HCT116 (cell line): ENCODE measurements at regions not wholly inside any gene's neighbourhood (a gene's known extent, or its start where the extent isn't known, plus 50 kb on each side); places are given as distances from the start of the nearest gene placed in this dataset.

Source experiments
- ATAC-seq: fragments of 200-7000 bp; cut with Tn5 transposase; 2 replicates; pipeline ENCODE4 v1.9.1; 2020; ENCODE audit warnings: mild to moderate bottlenecking, moderate library complexity
- BruUV-seq: library from RNA; stranded (reverse); fragments of 400-500 nt; replicated peaks from 2 replicates; lab custom pipeline; 2021; lab: Mats Ljungman, UMichigan
- CTCF ChIA-PET: fragments of 300-600 bp; sonication (Branson Sonifier 250); formaldehyde crosslinking; loops from one replicate; lab custom pipeline; 2021; ENCODE audit warnings: antibody characterized with exemption; lab: Charles Lee
- POLR2A ChIA-PET: fragments of 300-600, 350-600 bp; sonication (Branson Sonifier 250); formaldehyde crosslinking; loops from one replicate; lab custom pipeline; 2021; ENCODE audit warnings: antibody characterized with exemption; lab: Charles Lee
- RAD21 ChIA-PET, 2 experiments: fragments of 300-600 bp; sonication (Branson Sonifier 250); formaldehyde crosslinking; loops; one replicate each; lab custom pipeline; 2023; ENCODE audit warnings: low total read pairs in 2 of 2; ENCODE audit not compliant: uncharacterized antibody in 2 of 2, unreplicated experiment in 2 of 2, low non-redundant PET in 1 of 2; lab: Charles Lee
- DNase-seq: peaks from one replicate; pipeline ENCODE4 v3.0.0-alpha.2; 2010; ENCODE audit warnings: low read depth, low spot score
- H2AFZ ChIP-seq: fragments of 200-600 bp; shearing (Covaris generic), sonication (generic); 2 replicates; pipeline ENCODE4 v1.6.1; 2017; ENCODE audit warnings: low read depth, mixed run types, mixed read lengths, antibody characterized with exemption, low read length; ENCODE audit not compliant: poor library complexity, severe bottlenecking
- H3K27ac ChIP-seq: 2 replicates; pipeline ENCODE4 v1.5.1; 2012; ENCODE audit warnings: low read depth, low read length
- H3K27me3 ChIP-seq: fragments of 200-600 bp; sonication (generic); 2 replicates; pipeline ENCODE4 v1.6.1; 2016; ENCODE audit warnings: mixed run types, low read length, mixed read lengths; ENCODE audit not compliant: insufficient read depth
- H3K36me3 ChIP-seq, 2 experiments: fragments of 200-500 bp in 1 of 2; fragments of 200-600 bp in 1 of 2; sonication (Bioruptor generic) in 1 of 2; sonication (generic) in 1 of 2; 2 replicates each; pipeline versions ENCODE4 v1.5.1 to v1.6.1; 2014 to 2016; ENCODE audit warnings: low read length in 2 of 2, inconsistent platforms in 1 of 2, mixed read lengths in 1 of 2, mixed run types in 1 of 2; ENCODE audit not compliant: insufficient read depth in 2 of 2, control insufficient read depth in 1 of 2
- H3K4me1 ChIP-seq, 2 experiments: fragments of 200-600 bp in 1 of 2; sonication (generic) in 1 of 2; 2 replicates each; pipeline versions ENCODE4 v1.5.1 to v1.6.1; 2012 to 2017; ENCODE audit warnings: low read length in 2 of 2, inconsistent platforms in 1 of 2, mild to moderate bottlenecking in 1 of 2, mixed read lengths in 1 of 2, mixed run types in 1 of 2, moderate library complexity in 1 of 2; ENCODE audit not compliant: insufficient read depth in 2 of 2, control insufficient read depth in 1 of 2
- H3K4me2 ChIP-seq: fragments of 200-600 bp; sonication (generic); 2 replicates; pipeline ENCODE4 v1.6.1; 2017; ENCODE audit warnings: mixed run types, low read length, mixed read lengths
- H3K4me3 ChIP-seq, 2 experiments: fragments of 200-600 bp in 1 of 2; sonication (generic) in 1 of 2; replicated peaks in 1 of 2; 2 replicates each; pipeline ENCODE4 v1.5.1; 2011 to 2016; ENCODE audit warnings: low read length in 2 of 2, control low read depth in 1 of 2, low read depth in 1 of 2, mild to moderate bottlenecking in 1 of 2, mixed read lengths in 1 of 2, mixed run types in 1 of 2
- H3K79me2 ChIP-seq: fragments of 200-600 bp; sonication (generic); 2 replicates; pipeline ENCODE4 v1.6.1; 2017; ENCODE audit warnings: mild to moderate bottlenecking, mixed run types, low read length, moderate library complexity, mixed read lengths; ENCODE audit not compliant: insufficient read depth
- H3K9ac ChIP-seq: fragments of 200-600 bp; sonication (generic); 2 replicates; pipeline ENCODE4 v1.6.1; 2016; ENCODE audit warnings: low read length, mixed read lengths
- H3K9me2 ChIP-seq: fragments of 200-600 bp; sonication (generic), shearing (Covaris generic); 2 replicates; pipeline ENCODE4 v1.6.1; 2017; ENCODE audit warnings: mixed run types, mild to moderate bottlenecking, moderate library complexity; ENCODE audit not compliant: insufficient read depth
- H3K9me3 ChIP-seq, 2 experiments: fragments of 200-500 bp in 1 of 2; fragments of 200-600 bp in 1 of 2; sonication (Bioruptor generic) in 1 of 2; sonication (generic) in 1 of 2; 2 replicates each; pipeline ENCODE4 v1.6.1; 2014 to 2017; ENCODE audit warnings: low read length in 2 of 2, mixed read lengths in 2 of 2, inconsistent platforms in 1 of 2, low read depth in 1 of 2, mild to moderate bottlenecking in 1 of 2, mixed run types in 1 of 2, moderate library complexity in 1 of 2; ENCODE audit not compliant: control insufficient read depth in 1 of 2, insufficient read depth in 1 of 2
- H4K20me1 ChIP-seq: fragments of 200-600 bp; sonication (generic), shearing (Covaris generic); 2 replicates; pipeline ENCODE4 v1.6.1; 2017; ENCODE audit warnings: mixed run types, mild to moderate bottlenecking, moderate library complexity; ENCODE audit not compliant: insufficient read depth
- SIN3A ChIP-seq: IDR thresholded peaks from 2 replicates; pipeline ENCODE4 v1.6.1; 2012; ENCODE audit warnings: low read depth
- SRF ChIP-seq: IDR thresholded peaks from 2 replicates; pipeline ENCODE4 v1.6.1; 2012; ENCODE audit warnings: low read depth
- intact Hi-C: fragments of 100-400 bp; cut with micrococcal nuclease; formaldehyde crosslinking; loops from 2 replicates; pipeline ENCODE4 v1.10.0; 2022
- TF ChIP-seq, protein P1 (sequence below): IDR thresholded peaks from 2 replicates; pipeline ENCODE4 v1.6.1; 2012
- TF ChIP-seq, protein P2 (sequence below): IDR thresholded peaks from 2 replicates; pipeline ENCODE4 v1.6.1; 2012; ENCODE audit warnings: low read depth
- TF ChIP-seq, protein P3 (sequence below): IDR thresholded peaks from 2 replicates; pipeline ENCODE4 v1.6.1; 2011; ENCODE audit warnings: mild to moderate bottlenecking, low read length, moderate library complexity; ENCODE audit not compliant: insufficient replicate concordance; ENCODE audit errors: extremely low read depth

DNA sequence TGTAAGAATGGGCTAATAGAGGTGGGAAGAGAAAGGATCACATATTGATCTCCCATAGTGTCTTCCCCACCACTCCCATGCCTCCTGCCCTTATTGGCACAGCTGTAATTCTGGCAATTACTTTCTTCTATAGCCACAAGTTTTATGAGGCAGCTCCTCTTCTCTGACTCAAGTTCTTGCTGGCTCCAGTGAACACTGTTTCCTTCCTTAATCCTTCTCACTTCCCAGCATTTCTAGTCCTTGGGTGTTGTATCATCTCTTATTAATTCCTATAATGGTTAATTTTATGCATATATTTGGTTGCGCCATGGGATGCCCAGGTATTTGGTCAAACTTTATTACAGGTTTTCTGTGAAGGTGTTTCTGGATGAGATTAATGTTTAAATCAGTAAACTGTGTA lies 103.3 kb downstream of the MRPL39 start:
- no peak for ATAC-seq
- no peaks in the 10 kb centered on the region for H3K9me2 ChIP-seq
- RAD21 ChIA-PET: no interaction called here
- BruUV-seq: no TSS peak
- TF ChIP-seq, protein P1, sequence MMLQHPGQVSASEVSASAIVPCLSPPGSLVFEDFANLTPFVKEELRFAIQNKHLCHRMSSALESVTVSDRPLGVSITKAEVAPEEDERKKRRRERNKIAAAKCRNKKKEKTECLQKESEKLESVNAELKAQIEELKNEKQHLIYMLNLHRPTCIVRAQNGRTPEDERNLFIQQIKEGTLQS: no peak
- TF ChIP-seq, protein P2, sequence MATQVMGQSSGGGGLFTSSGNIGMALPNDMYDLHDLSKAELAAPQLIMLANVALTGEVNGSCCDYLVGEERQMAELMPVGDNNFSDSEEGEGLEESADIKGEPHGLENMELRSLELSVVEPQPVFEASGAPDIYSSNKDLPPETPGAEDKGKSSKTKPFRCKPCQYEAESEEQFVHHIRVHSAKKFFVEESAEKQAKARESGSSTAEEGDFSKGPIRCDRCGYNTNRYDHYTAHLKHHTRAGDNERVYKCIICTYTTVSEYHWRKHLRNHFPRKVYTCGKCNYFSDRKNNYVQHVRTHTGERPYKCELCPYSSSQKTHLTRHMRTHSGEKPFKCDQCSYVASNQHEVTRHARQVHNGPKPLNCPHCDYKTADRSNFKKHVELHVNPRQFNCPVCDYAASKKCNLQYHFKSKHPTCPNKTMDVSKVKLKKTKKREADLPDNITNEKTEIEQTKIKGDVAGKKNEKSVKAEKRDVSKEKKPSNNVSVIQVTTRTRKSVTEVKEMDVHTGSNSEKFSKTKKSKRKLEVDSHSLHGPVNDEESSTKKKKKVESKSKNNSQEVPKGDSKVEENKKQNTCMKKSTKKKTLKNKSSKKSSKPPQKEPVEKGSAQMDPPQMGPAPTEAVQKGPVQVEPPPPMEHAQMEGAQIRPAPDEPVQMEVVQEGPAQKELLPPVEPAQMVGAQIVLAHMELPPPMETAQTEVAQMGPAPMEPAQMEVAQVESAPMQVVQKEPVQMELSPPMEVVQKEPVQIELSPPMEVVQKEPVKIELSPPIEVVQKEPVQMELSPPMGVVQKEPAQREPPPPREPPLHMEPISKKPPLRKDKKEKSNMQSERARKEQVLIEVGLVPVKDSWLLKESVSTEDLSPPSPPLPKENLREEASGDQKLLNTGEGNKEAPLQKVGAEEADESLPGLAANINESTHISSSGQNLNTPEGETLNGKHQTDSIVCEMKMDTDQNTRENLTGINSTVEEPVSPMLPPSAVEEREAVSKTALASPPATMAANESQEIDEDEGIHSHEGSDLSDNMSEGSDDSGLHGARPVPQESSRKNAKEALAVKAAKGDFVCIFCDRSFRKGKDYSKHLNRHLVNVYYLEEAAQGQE: no peak
- TF ChIP-seq, protein P3, sequence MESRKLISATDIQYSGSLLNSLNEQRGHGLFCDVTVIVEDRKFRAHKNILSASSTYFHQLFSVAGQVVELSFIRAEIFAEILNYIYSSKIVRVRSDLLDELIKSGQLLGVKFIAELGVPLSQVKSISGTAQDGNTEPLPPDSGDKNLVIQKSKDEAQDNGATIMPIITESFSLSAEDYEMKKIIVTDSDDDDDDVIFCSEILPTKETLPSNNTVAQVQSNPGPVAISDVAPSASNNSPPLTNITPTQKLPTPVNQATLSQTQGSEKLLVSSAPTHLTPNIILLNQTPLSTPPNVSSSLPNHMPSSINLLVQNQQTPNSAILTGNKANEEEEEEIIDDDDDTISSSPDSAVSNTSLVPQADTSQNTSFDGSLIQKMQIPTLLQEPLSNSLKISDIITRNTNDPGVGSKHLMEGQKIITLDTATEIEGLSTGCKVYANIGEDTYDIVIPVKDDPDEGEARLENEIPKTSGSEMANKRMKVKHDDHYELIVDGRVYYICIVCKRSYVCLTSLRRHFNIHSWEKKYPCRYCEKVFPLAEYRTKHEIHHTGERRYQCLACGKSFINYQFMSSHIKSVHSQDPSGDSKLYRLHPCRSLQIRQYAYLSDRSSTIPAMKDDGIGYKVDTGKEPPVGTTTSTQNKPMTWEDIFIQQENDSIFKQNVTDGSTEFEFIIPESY: no peak
- TF ChIP-seq SIN3A (no peak), SRF (no peak)
- TF ChIP-seq, all 23 proteins: peak for 0
- H3K27ac ChIP-seq: no peak overlapping the region
- no peaks in the 10 kb centered on the region for H3K27me3 ChIP-seq
- H3K4me1 ChIP-seq: no peaks in the 10 kb centered on the region
- CTCF ChIA-PET: no interaction called here
- intact Hi-C loops: no loop called here
- H4K20me1 ChIP-seq: no peaks in the 10 kb centered on the region
- H3K4me2 ChIP-seq: no peak overlapping the region
- H3K79me2 ChIP-seq: no peaks in the 10 kb centered on the region
- no peak overlapping the region for H3K4me3 ChIP-seq
- DNase-seq: no peak
- H3K36me3 ChIP-seq: no peaks in the 10 kb centered on the region
- H3K9ac ChIP-seq: no peak overlapping the region
- no peaks in the 10 kb centered on the region for H3K9me3 ChIP-seq
- POLR2A ChIA-PET: no interaction called here
- no peak overlapping the region for H2AFZ ChIP-seq
